Vagina (tissue), 2 donors: ENCODE measurements at regions not wholly inside any gene's neighbourhood (a gene's known extent, or its start where the extent isn't known, plus 50 kb on each side); places are given as distances from the start of the nearest gene placed in this dataset.

Experiments
- DNase-seq, 2 donors: peaks; one replicate each; pipeline ENCODE4 v3.0.0-alpha.2; 2017; ENCODE audit errors: extremely low spot score in 2 of 2
- H3K27ac ChIP-seq: fragments of 200-600 bp; sonication (generic); one replicate; pipeline ENCODE4 v1.5.1; 2019
- H3K27me3 ChIP-seq: fragments of 200-600 bp; sonication (generic); one replicate; pipeline ENCODE4 v1.5.1; 2019
- H3K36me3 ChIP-seq, 2 donors: fragments of 200-600 bp; sonication (generic); one replicate each; pipeline ENCODE4 v1.5.1; 2017 to 2019
- H3K4me1 ChIP-seq: fragments of 200-600 bp; sonication (generic); one replicate; pipeline ENCODE4 v1.5.1; 2019
- H3K4me3 ChIP-seq, 2 donors: fragments of 200-600 bp; sonication (generic); 1 replicate in 1 of 2; 2 replicates in 1 of 2; pipeline ENCODE4 v1.5.1; 2016 to 2019
- H3K9me3 ChIP-seq: fragments of 200-600 bp; sonication (generic); one replicate; pipeline ENCODE4 v1.5.1; 2019
- CTCF ChIP-seq, 3 experiments: fragments of 450-650 bp in 2 of 3; fragments of 200-600 bp in 1 of 3; sonication (generic) in 1 of 3; IDR thresholded peaks; one replicate each; pipeline ENCODE4 v1.5.1; 2017 to 2019; ENCODE audit warnings: antibody characterized with exemption in 3 of 3, mild to moderate bottlenecking in 2 of 3, moderate library complexity in 2 of 3
- POLR2A ChIP-seq, 2 donors: fragments of 450-650 bp; IDR thresholded peaks; one replicate each; pipeline ENCODE4 v1.6.1; 2017; ENCODE audit warnings: antibody characterized with exemption in 2 of 2, mild to moderate bottlenecking in 2 of 2, moderate library complexity in 2 of 2
- POLR2AphosphoS5 ChIP-seq, 2 donors: sonication (generic); formaldehyde crosslinking; IDR thresholded peaks; one replicate each; pipeline ENCODE4 v1.9.0; 2017; ENCODE audit warnings: antibody characterized with exemption in 2 of 2, mild to moderate bottlenecking in 2 of 2, low read depth in 1 of 2; ENCODE audit not compliant: insufficient read depth in 1 of 2
- intact Hi-C: fragments of 100-400 bp; cut with DNase I; formaldehyde crosslinking; loops from one replicate; pipeline ENCODE4 v1.15.1; 2023

- intact Hi-C loops = no loop called here
Measured at GRCh38 chr9:79390781-79391770, 180.7 kb upstream of the TLE4 start.

GRCh38 chr9:79395228-79395627, 176.5 kb upstream of the TLE4 start:
- Histone ChIP-seq H3K4me1 (no peaks in the 10 kb centered on the region), H3K27ac (no peak overlapping the region), H3K9me3 (no peaks in the 10 kb centered on the region), H3K4me3 (no peak overlapping the region), H3K27me3 (no peaks in the 10 kb centered on the region), H3K36me3 (no peaks in the 10 kb centered on the region)
- intact Hi-C loops = no loop called here
- no peak for DNase-seq
- TF ChIP-seq POLR2A (IDR thresholded peaks at IDR 0.05) (no peak), POLR2AphosphoS5 (IDR thresholded peaks at IDR 0.05; ENCODE audit: insufficient read depth in 1 of 2, low read depth in 1 of 2) (no peak)

More at GRCh38 chr9:79390781-79391770, 180.7 kb upstream of the TLE4 start:
- no peak for DNase-seq
- Histone ChIP-seq H3K27ac (no peak overlapping the region), H3K36me3 (no peaks in the 10 kb centered on the region), H3K4me1 (no peaks in the 10 kb centered on the region), H3K4me3 (no peak overlapping the region), H3K27me3 (no peaks in the 10 kb centered on the region), H3K9me3 (no peaks in the 10 kb centered on the region)
- no peak for TF ChIP-seq POLR2AphosphoS5 (IDR thresholded peaks at IDR 0.05; ENCODE audit: insufficient read depth in 1 of 2, low read depth in 1 of 2)
- TF ChIP-seq CTCF (IDR thresholded peaks at IDR 0.05) = no peak
- TF ChIP-seq POLR2A (IDR thresholded peaks at IDR 0.05) = no peak

DNA sequence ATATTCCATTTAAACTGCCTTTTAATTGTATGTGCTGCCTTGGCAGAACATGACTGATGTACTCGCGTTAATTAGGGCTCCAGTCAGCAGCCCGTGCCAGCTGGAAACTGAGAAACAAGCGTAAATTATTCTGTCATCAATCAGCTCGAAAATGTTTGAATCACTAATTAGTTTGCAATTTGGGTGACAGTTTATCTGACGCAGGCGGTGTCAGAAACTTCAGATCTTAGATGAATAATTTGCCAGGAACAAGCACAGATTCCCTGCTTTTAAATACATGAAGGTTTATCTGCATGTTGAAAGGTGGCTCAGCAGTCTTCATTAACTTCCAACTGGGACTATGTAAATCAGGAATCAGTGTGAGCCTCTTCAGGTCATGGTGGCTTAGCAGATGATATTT, 176.0 kb upstream of the TLE4 start:
- Histone ChIP-seq H3K36me3 (no peaks in the 10 kb centered on the region), H3K9me3 (no peaks in the 10 kb centered on the region), H3K4me1 (no peaks in the 10 kb centered on the region), H3K4me3 (no peak overlapping the region), H3K27me3 (no peaks in the 10 kb centered on the region), H3K27ac (no peak overlapping the region)
- DNase-seq = no peak
- intact Hi-C loops = no loop called here
- TF ChIP-seq CTCF (IDR thresholded peaks at IDR 0.05) (no peak), POLR2A (IDR thresholded peaks at IDR 0.05) (no peak), POLR2AphosphoS5 (IDR thresholded peaks at IDR 0.05; ENCODE audit: insufficient read depth in 1 of 2, low read depth in 1 of 2) (no peak)

DNA sequence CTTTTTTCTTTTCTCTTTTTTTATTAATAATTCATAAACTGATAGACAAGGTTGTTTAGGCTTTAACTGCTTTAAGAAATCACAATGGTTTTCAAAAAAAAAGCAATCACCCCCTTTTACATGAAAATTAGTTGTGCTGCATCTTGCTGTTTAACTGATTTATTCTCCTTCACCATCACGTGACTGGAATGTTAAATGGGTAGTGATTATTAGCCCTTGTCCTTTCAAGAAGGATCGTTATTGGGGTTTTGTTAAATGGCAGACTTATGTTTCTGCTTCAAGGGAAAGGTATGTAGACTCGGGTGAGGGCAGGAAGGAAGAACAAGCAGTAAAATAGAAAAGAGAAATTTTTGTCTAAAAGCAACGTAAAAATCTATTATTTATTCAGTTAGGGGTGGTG, 175.6 kb upstream of the TLE4 start:
- Histone ChIP-seq H3K27me3 (no peaks in the 10 kb centered on the region), H3K27ac (no peak overlapping the region), H3K9me3 (no peaks in the 10 kb centered on the region), H3K4me1 (no peaks in the 10 kb centered on the region), H3K36me3 (no peaks in the 10 kb centered on the region), H3K4me3 (no peak overlapping the region)
- no peak for TF ChIP-seq CTCF (IDR thresholded peaks at IDR 0.05)
- TF ChIP-seq POLR2AphosphoS5 (IDR thresholded peaks at IDR 0.05; ENCODE audit: insufficient read depth in 1 of 2, low read depth in 1 of 2) = no peak
- TF ChIP-seq POLR2A (IDR thresholded peaks at IDR 0.05) = no peak
- DNase-seq = no peak
- intact Hi-C loops = no loop called here

DNA sequence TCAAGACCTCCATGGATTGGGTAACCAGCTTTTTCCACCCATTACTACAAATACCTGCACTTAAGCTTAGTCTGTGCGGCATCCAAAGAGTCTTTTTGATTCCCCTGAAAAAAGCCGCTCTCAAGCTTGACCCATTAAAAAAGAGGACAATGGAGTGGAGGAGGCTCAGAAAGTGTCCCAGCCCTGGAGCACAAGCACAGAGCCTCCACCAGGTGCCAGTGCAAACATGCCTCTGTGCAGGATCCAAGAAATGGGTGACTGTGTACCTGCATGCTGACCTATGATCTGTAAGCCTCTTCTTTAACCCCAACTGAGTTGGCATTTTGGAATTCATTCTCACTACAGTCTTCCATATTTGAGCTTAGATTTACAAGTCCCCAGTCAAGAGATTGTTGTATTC, 168.3 kb upstream of the TLE4 start:
- Histone ChIP-seq H3K9me3 (no peaks in the 10 kb centered on the region), H3K27me3 (no peaks in the 10 kb centered on the region), H3K4me3 (no peak overlapping the region), H3K27ac (no peak overlapping the region), H3K36me3 (no peaks in the 10 kb centered on the region), H3K4me1 (no peaks in the 10 kb centered on the region)
- intact Hi-C loops = no loop called here
- TF ChIP-seq CTCF (IDR thresholded peaks at IDR 0.05) (no peak), POLR2AphosphoS5 (IDR thresholded peaks at IDR 0.05; ENCODE audit: insufficient read depth in 1 of 2, low read depth in 1 of 2) (no peak), POLR2A (IDR thresholded peaks at IDR 0.05) (no peak)
- no peak for DNase-seq
